RCC 7860 (cell line): ENCODE measurements at regions not wholly inside any gene's neighbourhood (a gene's known extent, or its start where the extent isn't known, plus 50 kb on each side); places are given as distances from the start of the nearest gene placed in this dataset.
A peak's percentile ranks its signal among the peaks of the same experiment; 100 is the strongest.

ENCODE experiments used
- DNase-seq: peaks from one replicate; pipeline ENCODE4 v3.0.0-alpha.2; 2015; ENCODE audit warnings: low spot score
- FAIRE-seq: peaks from 2 replicates; lab custom pipeline; 2012; peaks lifted over from hg19 to GRCh38; lab: Jason Lieb, UNC

DNA sequence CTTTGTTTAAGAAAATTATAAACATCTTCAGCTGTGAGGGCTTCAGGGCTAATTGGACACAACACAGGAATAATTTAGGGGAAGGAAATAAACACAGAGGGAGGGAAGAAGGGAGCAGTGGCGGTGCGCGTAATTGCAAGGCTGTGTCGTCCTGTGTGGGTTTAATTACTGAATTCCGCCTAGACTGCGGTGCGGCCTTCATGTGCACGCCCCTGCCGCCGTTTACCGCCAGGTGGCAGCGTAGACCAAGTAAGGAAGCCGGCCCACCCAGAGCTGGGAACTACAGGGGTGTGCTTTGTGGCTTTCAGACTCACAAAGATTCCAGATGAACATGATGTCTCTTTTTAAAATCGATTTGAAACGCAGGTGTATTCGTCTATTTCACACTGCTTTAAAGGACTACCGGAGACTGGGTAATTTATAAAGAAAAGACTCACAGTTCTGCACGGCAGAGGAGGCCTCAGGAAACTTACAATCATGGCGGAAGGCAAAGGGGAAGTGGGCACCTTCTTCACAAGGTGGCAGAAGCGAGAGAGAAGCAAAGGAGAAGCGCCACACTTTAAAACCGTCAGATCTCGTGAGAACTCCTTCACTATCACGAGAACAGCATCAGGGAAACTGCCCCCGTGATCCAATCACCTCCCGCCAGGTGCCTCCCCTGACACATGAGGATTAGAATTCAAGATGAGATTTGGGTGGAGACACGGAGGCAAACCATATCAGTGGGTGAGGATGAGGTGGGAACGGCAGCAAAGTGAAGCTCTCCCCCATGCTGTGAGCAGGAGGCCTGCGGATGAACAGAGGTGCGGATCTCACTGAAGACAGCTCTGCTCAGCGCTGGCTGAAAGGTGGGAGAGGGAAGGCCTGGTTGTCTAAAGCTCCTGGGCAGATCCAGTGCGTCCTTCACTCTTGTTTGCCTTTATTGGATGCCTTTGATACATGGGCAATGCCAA, 222.0 kb upstream of the PDE10A start:
- peak; percentile 30 for DNase-seq

DNA sequence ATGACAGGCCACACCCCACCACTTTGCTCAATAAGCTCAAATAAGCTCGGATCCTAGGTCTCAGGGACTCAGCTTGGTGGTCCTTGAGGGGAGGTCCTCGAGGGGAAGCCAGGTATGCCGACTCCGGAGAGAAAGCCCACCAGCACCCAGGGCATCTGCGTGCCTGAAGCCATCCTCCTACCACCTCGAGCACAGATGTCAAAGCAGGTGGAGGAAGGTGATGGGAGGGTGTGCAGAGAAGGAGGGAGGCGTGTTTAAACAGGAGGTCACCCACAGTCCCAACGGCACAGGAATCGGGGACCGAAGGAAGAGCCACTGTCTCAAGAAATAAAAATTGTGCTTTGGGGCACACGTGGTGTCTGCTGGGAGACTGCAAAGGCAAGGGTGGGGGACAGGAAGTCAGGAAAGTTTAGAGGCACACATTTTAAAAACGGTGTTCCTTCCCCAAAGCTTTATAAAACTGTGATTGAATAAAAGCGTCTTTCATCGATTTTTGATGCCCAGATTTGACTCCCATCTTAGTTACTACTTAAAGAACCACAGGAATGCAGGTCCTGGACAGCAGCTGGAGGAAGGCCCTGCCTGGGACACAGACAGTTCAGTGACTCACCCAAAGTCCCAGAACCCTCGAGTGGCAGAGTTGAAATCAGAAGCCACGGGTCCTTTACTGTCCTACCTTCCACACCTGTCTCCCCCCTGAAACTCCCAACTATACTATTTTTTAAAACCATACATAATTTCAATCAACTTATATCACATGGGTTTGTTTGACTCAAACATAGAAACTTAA, 221.0 kb upstream of the PDE10A start:
- FAIRE-seq (peak; percentile 30), DNase-seq (peak; percentile 31)

More for the DNA sequence above, 222.0 kb upstream of the PDE10A start:
- FAIRE-seq, result no peak

DNA sequence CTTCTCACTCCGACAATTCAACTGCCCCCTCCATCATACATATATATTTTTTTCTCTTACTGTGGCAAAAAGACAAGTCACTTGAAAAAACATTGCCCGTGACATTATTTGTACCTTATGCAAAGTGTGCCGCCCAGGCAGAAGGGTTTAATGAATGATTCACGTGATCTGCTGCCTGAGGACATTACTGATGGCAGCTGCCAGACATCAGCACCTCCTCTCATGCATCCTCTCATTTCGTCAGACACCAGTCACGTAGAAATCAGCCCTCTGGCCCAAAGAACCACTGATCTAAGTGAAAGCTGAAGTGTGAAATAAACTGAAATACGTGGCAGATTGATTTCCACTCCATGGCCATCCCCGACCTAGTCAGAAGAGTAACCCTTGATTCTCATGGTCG, 218.8 kb upstream of the PDE10A start:
- DNase-seq, result no peak
- FAIRE-seq, result no peak

DNA sequence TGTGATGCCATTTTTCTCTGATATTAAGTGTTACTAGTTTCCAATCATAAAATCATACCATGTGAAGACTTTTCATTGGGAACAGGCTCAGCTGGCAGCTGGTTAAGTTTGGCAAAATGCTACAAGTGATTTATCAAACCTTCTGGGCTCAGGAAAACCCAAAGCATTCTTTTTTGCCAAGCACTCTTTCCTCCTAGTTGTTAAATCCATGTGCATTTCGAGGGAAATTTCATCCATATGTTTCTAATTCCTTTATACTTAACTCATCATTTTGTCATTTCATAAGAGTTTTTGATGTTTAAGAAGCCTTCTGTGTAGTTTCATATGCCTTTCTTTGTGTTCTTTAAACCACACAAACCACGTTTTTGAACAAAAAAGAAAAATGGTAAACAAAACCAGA, 217.6 kb upstream of the PDE10A start:
- DNase-seq (no peak), FAIRE-seq (no peak)

DNA sequence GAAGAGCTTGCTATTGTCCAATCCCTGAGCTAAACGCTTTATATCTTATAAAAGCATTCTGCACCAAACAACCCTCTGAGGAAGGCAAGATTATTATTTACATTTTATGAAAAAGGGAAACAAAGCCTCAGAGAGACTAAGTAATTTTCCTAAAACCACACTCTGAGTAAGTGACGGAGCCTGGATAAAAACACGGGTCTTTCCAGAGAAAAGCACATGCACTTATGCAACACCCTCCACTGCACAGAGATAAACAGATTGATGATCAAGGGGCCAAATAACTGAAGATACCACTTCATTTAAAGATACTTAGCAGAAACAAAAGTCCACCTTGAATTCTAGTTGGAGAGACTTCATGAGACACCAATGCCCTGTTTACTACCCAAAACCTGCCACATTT, 214.7 kb upstream of the PDE10A start:
- DNase-seq (no peak), FAIRE-seq (no peak)

DNA sequence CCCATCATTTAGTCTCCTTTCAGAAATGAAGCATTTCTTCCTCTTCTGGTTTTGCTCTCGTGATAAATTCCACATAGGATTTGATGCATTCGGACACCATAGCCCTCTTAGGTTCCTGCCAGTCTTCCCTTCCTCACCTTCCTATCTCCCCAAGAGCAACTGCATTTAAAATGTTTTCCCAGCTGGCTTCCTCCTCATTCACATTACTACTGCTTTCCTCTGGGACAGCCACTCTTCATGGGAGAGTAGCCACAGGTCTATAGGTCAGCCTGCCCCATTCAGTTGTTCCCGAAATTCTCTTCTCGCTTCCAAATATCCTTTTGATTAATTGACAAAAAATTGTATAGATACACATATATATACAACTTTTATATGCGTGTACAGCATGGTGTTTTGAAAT, 214.2 kb upstream of the PDE10A start:
- DNase-seq (no peak), FAIRE-seq (no peak)

DNA sequence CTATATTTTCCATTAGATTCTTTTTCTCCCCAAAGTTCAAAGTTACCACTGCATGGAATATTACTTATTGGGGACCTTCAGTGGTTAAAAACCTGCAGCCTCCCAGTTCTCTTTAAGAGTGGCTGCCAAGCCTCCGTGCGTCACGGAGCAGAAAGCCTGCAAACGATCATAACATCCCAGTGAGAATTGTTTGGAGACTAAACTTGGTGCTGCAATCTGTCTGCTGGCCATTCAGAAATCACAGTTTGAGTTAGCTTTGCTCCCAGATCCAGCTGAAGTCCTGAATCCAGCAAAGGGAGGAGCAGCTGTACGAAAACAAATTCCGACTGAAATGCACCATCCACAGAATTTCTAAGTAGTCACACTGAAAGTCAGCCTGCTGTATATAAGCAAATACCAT, 213.5 kb upstream of the PDE10A start:
- FAIRE-seq (no peak), DNase-seq (no peak)

DNA sequence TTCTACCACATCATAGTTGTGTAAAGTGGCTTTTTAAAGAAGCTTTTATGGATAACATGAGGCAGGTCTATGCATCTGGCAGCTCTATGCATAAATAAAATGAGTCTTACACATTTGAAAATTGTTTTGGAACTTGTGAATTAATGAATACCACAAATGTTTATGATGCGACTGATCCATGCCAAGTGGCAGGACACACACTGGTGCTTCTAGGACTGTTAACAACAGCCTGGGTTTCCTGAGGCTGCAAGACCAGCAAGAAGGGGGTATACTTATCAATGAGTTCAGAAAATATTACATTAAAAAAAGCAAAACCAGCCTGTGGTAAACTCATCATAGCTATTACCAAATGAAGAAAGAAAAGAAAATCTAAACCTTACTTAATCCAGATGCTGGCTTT, 212.9 kb upstream of the PDE10A start:
- DNase-seq, result no peak
- no peak for FAIRE-seq

DNA sequence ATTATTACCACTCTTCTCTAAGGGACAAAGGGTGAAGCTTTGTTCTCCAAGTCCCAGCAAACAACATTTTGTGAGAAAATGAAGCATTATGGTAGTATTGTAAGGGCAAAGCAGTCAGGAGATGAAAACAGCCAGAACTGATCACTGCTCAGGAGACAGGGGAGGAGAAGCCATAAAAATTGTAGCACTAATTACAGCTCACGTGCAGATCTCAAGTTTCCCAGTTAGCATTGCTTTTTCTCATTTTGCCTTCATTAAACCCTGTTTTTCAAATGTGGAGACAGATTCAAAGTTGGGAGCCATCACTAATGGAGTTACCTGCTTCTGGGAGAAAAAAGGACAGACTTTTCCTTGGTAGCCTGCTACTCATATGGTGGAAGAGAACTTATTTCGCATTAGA, 210.9 kb upstream of the PDE10A start:
- FAIRE-seq (no peak), DNase-seq (no peak)

DNA sequence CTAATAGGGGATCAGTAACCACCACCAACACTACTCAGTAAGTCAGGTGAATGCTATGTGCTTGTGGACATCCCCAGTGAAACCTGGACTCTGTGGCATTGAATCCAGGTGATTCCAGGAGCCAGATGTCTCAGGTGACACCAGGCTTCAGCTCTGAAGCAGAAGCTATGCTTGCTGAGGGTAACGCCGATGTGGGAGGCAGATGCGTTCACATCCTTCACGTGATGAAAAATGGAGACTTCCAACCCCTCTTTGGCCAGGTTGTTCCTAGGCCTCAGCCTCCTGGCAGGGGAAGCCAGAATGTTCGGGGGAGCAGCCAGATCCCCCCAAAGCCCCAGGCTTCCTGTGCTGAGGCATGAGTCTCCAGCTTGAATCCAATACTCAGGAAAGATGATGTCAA, 209.8 kb upstream of the PDE10A start:
- DNase-seq, result no peak
- FAIRE-seq, result no peak

DNA sequence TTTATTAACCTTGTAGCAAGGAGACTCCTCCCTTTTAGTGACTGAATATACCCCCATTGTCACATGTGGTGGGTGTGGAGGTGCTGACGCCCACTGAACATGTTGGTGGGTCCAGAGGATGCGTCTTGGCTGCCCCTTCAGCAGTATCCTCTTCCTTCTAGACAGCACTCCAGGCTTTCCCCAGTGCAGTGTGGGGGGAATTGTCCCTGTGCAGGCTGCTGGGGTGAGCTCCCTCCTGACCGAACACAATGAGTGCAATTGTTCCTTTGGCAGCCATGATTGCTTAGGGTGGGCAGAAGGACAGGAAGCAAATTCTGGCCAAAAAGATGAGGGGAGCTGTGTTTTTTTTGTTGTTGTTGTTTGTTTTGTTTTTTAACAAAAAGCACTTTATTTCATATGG, 209.3 kb upstream of the PDE10A start:
- FAIRE-seq, result no peak
- no peak for DNase-seq

DNA sequence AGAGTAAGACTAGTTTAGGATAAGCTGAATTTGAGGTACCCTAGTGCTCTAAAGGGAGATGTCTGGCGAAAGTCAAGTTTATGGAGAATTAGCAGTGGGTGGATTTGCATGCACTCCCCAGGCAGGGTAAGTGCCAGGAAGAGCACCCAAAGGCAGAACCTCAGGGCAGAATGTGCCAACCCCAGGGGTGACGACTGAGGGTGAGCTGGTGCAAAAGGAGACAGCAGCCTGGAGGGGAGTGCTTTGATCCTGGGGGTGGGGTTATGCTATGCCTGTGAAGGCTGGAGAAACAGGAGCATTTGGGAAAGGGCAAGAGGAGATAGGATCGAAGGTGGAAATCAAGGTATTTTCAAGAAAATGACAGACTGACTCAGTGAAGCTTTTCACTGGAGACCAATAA, 208.5 kb upstream of the PDE10A start:
- FAIRE-seq, result no peak

DNA sequence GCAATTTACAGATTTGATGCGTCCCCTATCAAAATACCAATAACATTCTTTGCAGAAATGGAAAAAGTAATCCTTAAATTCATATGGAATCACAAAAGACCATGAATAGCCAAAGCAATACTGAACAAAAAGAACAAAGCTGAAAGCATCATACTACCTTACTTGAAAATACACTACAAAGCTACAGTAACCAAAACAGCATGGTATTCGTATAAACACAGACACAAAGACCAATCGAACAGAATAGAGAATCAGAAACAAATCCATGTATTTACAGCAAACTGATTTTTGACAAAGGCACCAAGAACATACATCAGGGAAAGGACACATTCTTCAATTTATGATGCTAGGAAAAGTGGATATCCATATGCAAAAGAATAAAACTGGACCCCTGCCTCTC, 206.5 kb upstream of the PDE10A start:
- DNase-seq, result no peak
- FAIRE-seq, result no peak

More for the DNA sequence above, 208.5 kb upstream of the PDE10A start:
- no peak for DNase-seq

DNA sequence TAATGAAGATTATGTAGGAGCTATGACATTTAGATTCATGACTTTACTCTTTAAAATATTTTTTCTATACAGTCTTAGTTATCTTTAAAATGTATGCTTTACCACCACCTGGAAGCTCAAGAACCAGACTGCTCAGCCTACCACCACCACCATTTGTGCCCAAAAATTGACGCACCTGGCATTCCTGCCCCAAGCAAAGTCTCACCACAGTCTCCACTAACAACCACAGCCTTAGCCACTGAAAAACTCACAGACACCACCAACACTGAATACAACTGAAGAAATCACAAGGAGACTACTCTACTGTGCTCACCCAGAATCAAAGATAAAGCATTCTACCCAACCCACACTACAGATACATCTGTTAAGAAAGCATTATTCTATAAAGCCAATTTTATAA, 201.9 kb upstream of the PDE10A start:
- FAIRE-seq, result no peak

DNA sequence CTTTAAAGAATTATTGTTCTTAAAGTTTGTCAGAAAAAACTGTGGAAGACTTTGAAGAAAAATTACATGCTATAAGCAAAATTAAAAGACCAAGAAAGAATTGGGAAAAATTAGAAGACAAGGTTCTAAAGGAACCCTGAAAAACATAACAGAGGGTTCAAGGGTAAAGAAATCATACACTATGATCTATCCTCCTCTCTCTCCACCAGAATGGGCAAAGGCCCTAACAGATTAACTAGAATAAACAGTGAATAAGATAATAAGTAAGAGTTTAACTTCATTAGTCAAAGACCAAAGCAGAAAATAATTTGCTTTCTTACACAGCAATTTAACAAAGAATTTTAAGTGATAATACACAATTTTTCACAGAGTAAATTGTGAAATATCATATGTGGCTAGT, 201.2 kb upstream of the PDE10A start:
- FAIRE-seq, result no peak

More for the DNA sequence above, 201.9 kb upstream of the PDE10A start:
- DNase-seq, result no peak

DNA sequence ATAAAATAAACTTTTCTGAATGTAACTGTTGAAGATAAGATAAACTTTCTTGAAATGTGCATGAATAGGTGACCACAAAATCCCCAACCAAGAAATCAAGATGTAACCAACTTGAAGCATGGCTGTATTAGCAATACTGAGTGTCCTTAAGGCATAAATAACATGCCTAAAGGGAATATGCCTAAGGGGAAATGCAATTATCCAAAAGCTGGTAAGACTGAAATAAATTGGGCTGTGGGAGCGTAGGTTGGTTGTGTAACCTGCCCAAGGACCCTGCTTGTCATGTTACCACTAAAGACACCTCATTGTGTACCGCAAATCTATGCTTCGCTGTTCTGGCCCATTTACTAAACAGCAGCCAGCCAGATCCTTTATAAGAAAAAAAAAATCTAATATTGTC, 200.8 kb upstream of the PDE10A start:
- no peak for FAIRE-seq
- no peak for DNase-seq

More for the DNA sequence above, 201.2 kb upstream of the PDE10A start:
- DNase-seq, result no peak

DNA sequence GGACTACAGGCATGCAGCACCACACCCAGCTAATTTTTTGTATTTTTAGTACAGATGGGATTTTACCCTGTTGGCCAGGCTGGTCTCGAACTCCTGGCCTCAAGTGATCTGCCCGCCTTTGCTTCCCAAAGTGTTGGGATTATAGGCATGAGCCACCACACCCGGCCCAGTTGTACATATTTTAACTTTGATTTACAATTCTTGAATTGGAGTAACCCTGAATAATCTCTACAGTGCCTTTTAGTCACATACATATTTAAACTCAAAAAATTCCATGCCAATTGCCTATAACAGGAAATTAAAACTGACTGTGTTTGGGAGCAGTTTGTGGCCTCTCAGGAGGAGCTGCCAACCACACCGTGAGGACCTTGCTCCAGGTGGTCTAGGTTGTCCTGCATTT, 199.8 kb upstream of the PDE10A start:
- FAIRE-seq, result no peak
- no peak for DNase-seq

DNA sequence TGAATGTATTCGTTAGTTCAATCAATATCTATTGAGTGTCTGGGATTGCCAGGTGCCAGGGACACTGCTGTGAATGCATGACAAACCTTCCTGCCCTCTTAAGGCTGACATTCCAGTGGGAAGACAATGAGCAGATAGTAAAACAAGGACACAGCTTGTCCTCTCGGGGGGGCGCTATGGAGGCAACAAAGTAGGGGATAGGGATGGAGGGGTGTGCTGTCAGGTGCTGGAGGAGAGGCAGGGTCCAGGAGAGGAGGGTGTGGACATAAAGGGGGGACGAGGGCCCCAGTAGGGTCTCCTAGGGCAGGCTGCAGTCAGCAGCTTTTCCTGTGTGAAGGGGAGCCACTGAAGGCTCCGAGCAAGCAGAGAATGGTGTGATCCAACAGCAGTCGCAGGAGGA, 198.2 kb upstream of the PDE10A start:
- FAIRE-seq (no peak), DNase-seq (no peak)

DNA sequence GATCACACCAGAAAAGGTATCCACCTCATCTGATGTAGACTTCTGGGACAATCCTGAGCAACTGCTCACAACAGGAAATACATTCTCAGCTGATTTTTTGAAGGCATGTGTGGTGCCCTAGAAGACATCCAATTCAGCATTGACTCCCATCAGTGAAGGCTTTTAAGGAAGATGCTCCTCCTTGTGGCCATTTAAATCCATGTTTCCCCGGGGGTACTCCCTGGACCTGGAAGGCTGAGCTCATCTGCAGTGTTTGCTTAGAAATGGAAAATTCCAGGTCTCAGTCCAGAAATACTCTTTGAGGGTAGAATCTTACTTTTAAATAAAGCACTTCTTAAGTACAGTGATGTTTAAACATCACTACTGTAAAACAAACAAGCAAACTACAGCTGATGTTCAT, 195.5 kb upstream of the PDE10A start:
- DNase-seq (no peak), FAIRE-seq (no peak)

DNA sequence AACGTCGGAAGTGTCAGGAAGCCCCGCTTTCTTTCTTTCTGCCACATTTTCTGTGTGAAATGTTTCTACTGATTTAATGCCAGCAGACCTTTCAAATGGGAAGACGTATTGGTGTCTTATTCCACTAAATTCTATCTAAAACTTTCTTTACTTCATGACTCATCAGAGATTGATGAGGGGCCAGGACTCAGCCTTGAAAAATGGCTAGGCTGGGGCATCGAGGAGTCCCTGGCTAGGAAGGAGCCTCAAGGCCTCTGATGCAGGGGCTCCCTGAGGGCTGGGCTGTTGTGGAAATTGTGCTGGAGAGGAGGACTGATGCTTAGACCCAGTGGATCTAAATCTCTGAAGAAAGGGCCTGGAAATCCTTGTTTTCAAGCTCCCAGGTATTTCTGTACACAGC, 192.8 kb upstream of the PDE10A start:
- FAIRE-seq, result no peak

DNA sequence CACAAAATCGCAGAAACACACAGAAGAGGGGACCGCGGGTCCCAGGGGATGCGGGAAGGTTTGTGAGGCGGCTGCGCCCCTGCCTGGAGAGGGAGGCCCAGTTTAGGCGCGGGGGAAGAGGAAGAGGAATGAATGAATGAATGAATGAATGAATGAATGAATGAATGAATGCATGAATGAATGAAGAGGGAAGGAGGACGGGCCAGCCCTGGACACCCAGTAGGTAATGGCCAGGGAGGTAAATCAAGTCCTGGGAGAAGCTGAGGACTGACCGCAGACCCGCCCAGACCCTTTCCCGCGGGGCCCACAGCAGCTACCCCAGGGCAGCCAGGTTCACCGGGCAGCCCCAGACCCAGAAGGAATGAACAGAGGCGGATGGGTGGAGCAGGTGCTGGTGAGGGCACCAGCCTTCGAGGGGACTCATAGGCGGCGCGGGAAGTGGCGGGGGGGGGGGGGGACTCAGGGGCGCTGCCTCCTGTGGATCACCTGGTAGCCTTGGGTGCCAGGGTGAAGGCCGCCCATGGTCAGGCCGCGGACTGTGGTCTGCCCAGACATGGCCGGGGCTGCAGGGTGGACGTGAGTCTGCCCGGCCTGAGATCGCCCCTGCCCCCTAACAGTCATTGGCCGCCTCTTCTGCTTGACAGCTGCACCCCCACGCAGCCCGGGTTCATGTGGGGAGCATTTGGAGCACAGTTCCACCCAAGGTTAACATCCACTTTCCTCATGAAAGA, 192.0 kb upstream of the PDE10A start:
- DNase-seq (no peak), FAIRE-seq (no peak)

More for the DNA sequence above, 192.8 kb upstream of the PDE10A start:
- DNase-seq, result no peak
